OCI-LY3 (cell line): ENCODE measurements at regions not wholly inside any gene's neighbourhood (a gene's known extent, or its start where the extent isn't known, plus 50 kb on each side); places are given as distances from the start of the nearest gene placed in this dataset.

Source experiments
- CTCF ChIP-seq: fragments of 200-600, 300-600 bp; sonication (generic); IDR thresholded peaks from 2 replicates; pipeline ENCODE4 v1.5.1; 2014; ENCODE audit warnings: antibody characterized with exemption, low read length, low read depth
- EZH2phosphoT487 ChIP-seq: fragments of 200-600 bp; shearing (Covaris generic); IDR thresholded peaks from 2 replicates; pipeline ENCODE4 v1.6.1; 2018; ENCODE audit warnings: antibody characterized with exemption, mixed run types, low read depth

GRCh38 chr1:96887501-96887900 is 165.9 kb downstream of the PTBP2 start:
- TF ChIP-seq CTCF (no peak), EZH2phosphoT487 (no peak)
